GM12878 (cell line): ENCODE measurements at regions not wholly inside any gene's neighbourhood (a gene's known extent, or its start where the extent isn't known, plus 50 kb on each side); places are given as distances from the start of the nearest gene placed in this dataset.

Experiments used
- ATAC-seq: fragments of 200-7000 bp; cut with Tn5 transposase; 3 replicates; pipeline ENCODE4 v1.9.1; 2020; ENCODE audit warnings: mild to moderate bottlenecking, moderate library complexity
- BruUV-seq: library from RNA; stranded (reverse); fragments of 400-500 nt; replicated peaks from 2 replicates; lab custom pipeline; 2021; lab: Mats Ljungman, UMichigan
- CTCF ChIA-PET: fragments of 300-600 bp; sonication (Branson Sonifier 250); formaldehyde crosslinking; extraction: SDS; loops from one replicate; lab custom pipeline; 2021; ENCODE audit warnings: inconsistent platforms; lab: Yijun Ruan, JAX
- POLR2A ChIA-PET: fragments of 350-600 bp; formaldehyde crosslinking; extraction: SDS; loops from one replicate; lab custom pipeline; 2021; ENCODE audit warnings: inconsistent platforms; lab: Charles Lee
- RAD21 ChIA-PET: fragments of 300-600 bp; sonication (Branson Sonifier 250); formaldehyde crosslinking; loops from one replicate; lab custom pipeline; 2023; ENCODE audit warnings: antibody characterized with exemption; ENCODE audit not compliant: unreplicated experiment; lab: Charles Lee
- SMC1A ChIA-PET: fragments of 300-600 bp; sonication (Branson Sonifier 250); formaldehyde crosslinking; loops from one replicate; lab custom pipeline; 2023; ENCODE audit not compliant: unreplicated experiment, uncharacterized antibody; lab: Charles Lee
- DNase-seq: peaks from one replicate; pipeline ENCODE4 v3.0.0-alpha.2; 2011; ENCODE audit warnings: low read depth, low spot score
- FAIRE-seq: peaks from 3 replicates; lab custom pipeline; 2011; peaks lifted over from hg19 to GRCh38; lab: Jason Lieb, UNC
- H2AFZ ChIP-seq: 2 replicates; pipeline ENCODE4 v1.6.0; 2011; ENCODE audit warnings: low read depth, low read length, control low read depth; ENCODE audit not compliant: control insufficient read depth
- H3K27ac ChIP-seq: 2 replicates; pipeline ENCODE4 v1.5.1; 2011; ENCODE audit warnings: control low read depth; ENCODE audit not compliant: control insufficient read depth, insufficient read depth
- H3K27me3 ChIP-seq, 2 experiments: replicated peaks in 1 of 2; 2 replicates each; pipeline versions ENCODE4 v1.6.0 to v1.6.1; 2011; ENCODE audit warnings: low read length in 1 of 2; ENCODE audit not compliant: control insufficient read depth in 2 of 2, insufficient read depth in 2 of 2
- H3K36me3 ChIP-seq, 2 experiments: 2 replicates each; pipeline ENCODE4 v1.5.1; 2011; ENCODE audit warnings: low read length in 1 of 2; ENCODE audit not compliant: control insufficient read depth in 2 of 2, insufficient read depth in 2 of 2
- H3K4me1 ChIP-seq: 2 replicates; pipeline ENCODE4 v1.6.1; 2011; ENCODE audit warnings: mild to moderate bottlenecking, low read length, moderate library complexity, mixed read lengths; ENCODE audit not compliant: control insufficient read depth, insufficient read depth
- H3K4me2 ChIP-seq: 2 replicates; pipeline ENCODE4 v1.6.0; 2011; ENCODE audit warnings: control low read depth; ENCODE audit not compliant: control insufficient read depth, insufficient read depth
- H3K4me3 ChIP-seq: fragments of 200-600 bp; sonication (generic); 2 replicates; pipeline ENCODE4 v1.5.1; 2016
- H3K79me2 ChIP-seq: 2 replicates; pipeline ENCODE4 v1.6.0; 2011; ENCODE audit warnings: low read length; ENCODE audit not compliant: control insufficient read depth, insufficient read depth
- H3K9ac ChIP-seq: 2 replicates; pipeline ENCODE4 v1.8.0; 2011; ENCODE audit warnings: low read length, control low read depth, mixed read lengths; ENCODE audit not compliant: control insufficient read depth, insufficient read depth
- H3K9me3 ChIP-seq: replicated peaks from 3 replicates; pipeline ENCODE4 v1.5.1; 2011; ENCODE audit warnings: mild to moderate bottlenecking, low read length; ENCODE audit not compliant: control insufficient read depth, insufficient read depth
- H4K20me1 ChIP-seq: 2 replicates; pipeline ENCODE4 v1.6.0; 2011; ENCODE audit not compliant: control insufficient read depth, insufficient read depth
- BACH1 ChIP-seq: fragments of 450-650 bp; IDR thresholded peaks from 2 replicates; pipeline ENCODE4 v1.6.1; 2017; ENCODE audit warnings: mild to moderate bottlenecking, borderline replicate concordance
- DPF2 ChIP-seq: fragments of 450-650 bp; IDR thresholded peaks from 2 replicates; pipeline ENCODE4 v1.6.1; 2017; ENCODE audit warnings: mild to moderate bottlenecking
- ELK1 ChIP-seq: IDR thresholded peaks from 2 replicates; pipeline ENCODE4 v1.6.1; 2012; ENCODE audit warnings: low read depth, low read length, improper control_type of control experiment
- ETV6 ChIP-seq, 2 experiments: fragments of 450-650 bp in 1 of 2; IDR thresholded peaks in 1 of 2; conservative IDR thresholded peaks in 1 of 2; 2 replicates each; pipeline ENCODE4 v1.6.1; 2014; ENCODE audit warnings: antibody characterized with exemption in 1 of 2, borderline replicate concordance in 1 of 2, low read depth in 1 of 2, mild to moderate bottlenecking in 1 of 2, moderate library complexity in 1 of 2
- MEF2A ChIP-seq: IDR thresholded peaks from 2 replicates; pipeline ENCODE4 v1.6.1; 2011; ENCODE audit warnings: low read depth, mild to moderate bottlenecking, low read length, moderate library complexity; ENCODE audit not compliant: insufficient read depth
- POLR2A ChIP-seq: IDR thresholded peaks from 2 replicates; pipeline ENCODE4 v1.6.1; 2011; ENCODE audit warnings: low read depth, mild to moderate bottlenecking, low read length
- TAF1 ChIP-seq: IDR thresholded peaks from 2 replicates; pipeline ENCODE4 v1.6.1; 2011; ENCODE audit warnings: mild to moderate bottlenecking, low read depth, low read length, borderline replicate concordance
- TCF7 ChIP-seq: IDR thresholded peaks from 2 replicates; pipeline ENCODE4 v1.6.1; 2014; ENCODE audit warnings: antibody characterized with exemption, borderline replicate concordance
- ZNF622 ChIP-seq: fragments of 450-650 bp; IDR thresholded peaks from 2 replicates; pipeline ENCODE4 v1.6.1; 2017; ENCODE audit warnings: mild to moderate bottlenecking, inconsistent platforms
- WGBS: methylation state at CpG from one replicate; pipeline ENCODE4 v1.1.6; 2016; ENCODE audit warnings: low lambda C conversion rate; ENCODE audit not compliant: insufficient replicate concordance, insufficient coverage; ENCODE audit errors: missing lambda C conversion rate; 5-methylcytosine and 5-hydroxymethylcytosine counted together
- in situ Hi-C: fragments of 300-500 bp; cut with MboI; formaldehyde crosslinking; loops from 9 replicates; pipeline ENCODE4 v1.14.3; 2018; ENCODE audit warnings: mixed read lengths
- intact Hi-C: fragments of 100-400 bp; cut with micrococcal nuclease; formaldehyde crosslinking; loops from one replicate; pipeline ENCODE4 v1.14.2; 2022; ENCODE audit not compliant: unreplicated experiment
- TF ChIP-seq, protein P1 (sequence below): fragments of 450-650 bp; IDR thresholded peaks from 2 replicates; pipeline ENCODE4 v1.6.1; 2014; ENCODE audit warnings: mild to moderate bottlenecking

GRCh38 chr14:98927986-98928385 lies 344.0 kb downstream of the BCL11B start (continued):
- no peak for TF ChIP-seq ELK1

DNA sequence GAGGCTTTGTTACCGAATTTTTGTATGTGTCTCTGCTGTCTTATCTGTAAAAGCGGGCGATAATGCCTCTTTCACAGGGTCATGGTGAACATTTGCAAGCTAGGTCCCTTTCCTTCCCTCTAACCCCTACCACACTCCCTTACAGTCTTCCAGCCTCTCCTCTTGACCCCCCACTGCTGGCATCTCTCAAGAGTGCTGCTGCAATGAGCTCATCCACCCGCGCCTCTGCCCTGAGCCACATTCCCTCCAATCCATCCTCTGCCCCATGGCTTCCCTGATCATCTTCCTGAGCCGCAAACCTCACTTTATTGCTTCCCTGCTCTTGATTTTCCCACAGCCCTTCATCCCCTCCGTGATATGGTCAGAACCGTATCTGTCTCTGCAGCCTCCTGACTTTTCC lies 343.6 kb downstream of the BCL11B start:
- CTCF ChIA-PET: no interaction called here
- Histone ChIP-seq H3K4me2 (no peak overlapping the region), H3K36me3 (no peaks in the 10 kb centered on the region), H3K4me1 (no peaks in the 10 kb centered on the region), H3K79me2 (no peaks in the 10 kb centered on the region)
- no peak for ATAC-seq
- in situ Hi-C loops: no loop called here
- POLR2A ChIA-PET: no interaction called here
- no peak for TF ChIP-seq ETV6 (conservative IDR thresholded peaks at IDR 0.05 in 1 of 2, IDR thresholded peaks at IDR 0.05 in 1 of 2; ENCODE audit: borderline replicate concordance in 1 of 2, low read depth in 1 of 2)
- TF ChIP-seq, protein P1, sequence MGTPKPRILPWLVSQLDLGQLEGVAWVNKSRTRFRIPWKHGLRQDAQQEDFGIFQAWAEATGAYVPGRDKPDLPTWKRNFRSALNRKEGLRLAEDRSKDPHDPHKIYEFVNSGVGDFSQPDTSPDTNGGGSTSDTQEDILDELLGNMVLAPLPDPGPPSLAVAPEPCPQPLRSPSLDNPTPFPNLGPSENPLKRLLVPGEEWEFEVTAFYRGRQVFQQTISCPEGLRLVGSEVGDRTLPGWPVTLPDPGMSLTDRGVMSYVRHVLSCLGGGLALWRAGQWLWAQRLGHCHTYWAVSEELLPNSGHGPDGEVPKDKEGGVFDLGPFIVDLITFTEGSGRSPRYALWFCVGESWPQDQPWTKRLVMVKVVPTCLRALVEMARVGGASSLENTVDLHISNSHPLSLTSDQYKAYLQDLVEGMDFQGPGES: no peak
- no peak for TF ChIP-seq DPF2
- TF ChIP-seq BACH1: no peak
- TF ChIP-seq MEF2A: no peak
- TF ChIP-seq TAF1: no peak
- TF ChIP-seq TCF7: no peak
- no peak for TF ChIP-seq POLR2A
- no peak for TF ChIP-seq ZNF622
- TF ChIP-seq, all 136 proteins: peak for 0
- 25% methylated on average over 6 of the region's 8 CpGs for WGBS
- FAIRE-seq (no peak), DNase-seq (no peak)
- no peaks in the 10 kb centered on the region for H4K20me1 ChIP-seq
- no TSS peak for BruUV-seq
- no peak overlapping the region for H3K4me3 ChIP-seq
- no peaks in the 10 kb centered on the region for H3K27me3 ChIP-seq
- intact Hi-C loops: no loop called here
- H3K9me3 ChIP-seq: no peaks in the 10 kb centered on the region; the same call in 2 of the 3 replicates
- RAD21 ChIA-PET: no interaction called here
- H2AFZ ChIP-seq: no peak overlapping the region
- no peak overlapping the region for H3K9ac ChIP-seq
- SMC1A ChIA-PET: interaction anchor here (0.6 kb wide), 1 partner anchor 813 kb away, joined by 3 read pairs; no protein-coding TSS in a partner anchor
- H3K27ac ChIP-seq: no peak overlapping the region
